ENCODE measurements at regions not wholly inside any gene's neighbourhood (a gene's known extent, or its start where the extent isn't known, plus 50 kb on each side); places are given as distances from the start of the nearest gene placed in this dataset.

DNA sequence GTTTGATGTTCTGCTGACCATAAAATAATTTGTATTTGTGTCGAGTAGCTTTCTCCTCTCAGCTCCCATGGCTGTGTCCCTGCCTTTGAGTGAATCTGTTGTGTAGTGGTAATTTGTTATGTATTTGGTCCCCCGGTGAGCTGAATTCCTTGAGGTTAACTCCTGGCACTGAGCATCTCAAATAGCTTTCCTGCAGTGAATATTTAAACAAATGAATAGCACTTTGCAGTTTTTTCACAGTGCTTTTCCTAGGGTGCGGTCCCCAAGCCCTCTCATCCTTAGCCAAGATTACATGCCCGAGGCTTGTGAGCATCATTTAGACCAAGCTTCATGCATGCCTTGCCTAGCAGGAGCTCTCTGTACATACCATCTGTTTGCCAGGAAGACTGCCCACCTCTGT, 74.2 kb downstream of the CLDN34 start:
- TF ChIP-seq POLR2A (IDR thresholded peaks at IDR 0.05) (no peak), CTCF (IDR thresholded peaks at IDR 0.05) (no peak)
- intact Hi-C loops (cut with DNase I; ENCODE audit: low total_unique reads): no loop called here
- H3K36me3 ChIP-seq: no peaks in the 10 kb centered on the region
- no peak for DNase-seq
- H3K27ac ChIP-seq: no peak overlapping the region
- no peaks in the 10 kb centered on the region for H3K27me3 ChIP-seq
- H3K4me1 ChIP-seq: no peaks in the 10 kb centered on the region
- no peaks in the 10 kb centered on the region for H3K9me3 ChIP-seq
- H3K4me3 ChIP-seq: no peak overlapping the region

DNA sequence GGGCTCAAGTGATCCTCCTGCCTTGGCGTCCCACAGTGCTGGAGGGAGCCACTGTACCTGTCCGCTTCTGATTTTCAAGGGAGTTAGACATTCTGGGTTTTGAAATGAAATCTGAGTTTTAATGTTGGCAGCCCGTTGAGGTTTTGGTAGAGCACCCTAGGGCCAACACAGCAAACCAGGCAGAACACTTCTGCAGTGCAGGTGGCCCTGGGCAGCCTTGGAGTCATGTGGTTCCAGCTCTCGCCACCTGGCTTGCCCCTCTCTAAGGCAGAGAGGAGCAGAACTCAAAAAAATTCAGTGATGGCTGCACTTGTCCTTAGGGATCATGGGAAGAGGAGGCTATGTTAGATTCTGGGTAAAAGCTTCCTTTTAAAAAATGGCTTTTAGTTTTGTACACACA, 74.9 kb downstream of the CLDN34 start:
- Histone ChIP-seq H3K9me3 (no peaks in the 10 kb centered on the region), H3K36me3 (no peaks in the 10 kb centered on the region), H3K4me3 (no peak overlapping the region), H3K27ac (no peak overlapping the region), H3K4me1 (no peaks in the 10 kb centered on the region), H3K27me3 (no peaks in the 10 kb centered on the region)
- no peak for TF ChIP-seq CTCF (IDR thresholded peaks at IDR 0.05)
- no peak for TF ChIP-seq POLR2A (IDR thresholded peaks at IDR 0.05)
- no peak for DNase-seq
- intact Hi-C loops (cut with DNase I; ENCODE audit: low total_unique reads): no loop called here

DNA sequence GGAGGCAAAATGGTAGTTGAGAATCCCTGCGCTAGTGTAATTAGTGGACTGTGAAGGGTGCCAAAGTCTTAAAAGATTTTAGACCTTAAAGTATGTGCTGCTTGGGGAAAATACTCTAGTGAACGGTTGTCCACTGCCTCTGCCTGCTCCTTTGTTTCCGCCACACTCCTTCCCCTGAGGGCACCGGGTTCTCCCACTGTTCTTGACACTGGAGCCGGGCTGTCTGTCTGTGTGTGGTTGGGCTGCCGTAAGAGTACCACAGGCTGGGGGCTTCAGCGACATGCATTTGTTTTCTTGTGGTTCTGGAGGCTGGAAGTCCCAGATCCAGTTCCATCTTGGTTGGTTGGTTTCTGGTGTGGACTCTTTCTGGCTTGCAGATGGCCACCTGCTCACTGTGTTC, 76.2 kb downstream of the CLDN34 start:
- no peak for DNase-seq
- Histone ChIP-seq H3K27ac (no peak overlapping the region), H3K9me3 (no peaks in the 10 kb centered on the region), H3K36me3 (no peaks in the 10 kb centered on the region), H3K4me1 (no peaks in the 10 kb centered on the region), H3K27me3 (no peaks in the 10 kb centered on the region), H3K4me3 (no peak overlapping the region)
- TF ChIP-seq CTCF (IDR thresholded peaks at IDR 0.05) (no peak), POLR2A (IDR thresholded peaks at IDR 0.05) (no peak)
- intact Hi-C loops (cut with DNase I; ENCODE audit: low total_unique reads): no loop called here

GRCh38 chrX:10044021-10044420, 76.9 kb downstream of the CLDN34 start:
- no peaks in the 10 kb centered on the region for H3K27me3 ChIP-seq
- TF ChIP-seq CTCF (IDR thresholded peaks at IDR 0.05) (no peak), POLR2A (IDR thresholded peaks at IDR 0.05) (no peak)
- intact Hi-C loops (cut with DNase I; ENCODE audit: low total_unique reads): no loop called here
- H3K27ac ChIP-seq: no peak overlapping the region
- no peaks in the 10 kb centered on the region for H3K9me3 ChIP-seq
- H3K4me3 ChIP-seq: no peak overlapping the region
- H3K4me1 ChIP-seq: no peaks in the 10 kb centered on the region
- no peak for DNase-seq
- no peaks in the 10 kb centered on the region for H3K36me3 ChIP-seq

GRCh38 chrX:10045327-10046000, 78.3 kb downstream of the CLDN34 start:
- DNase-seq: no peak
- intact Hi-C loops (cut with DNase I; ENCODE audit: low total_unique reads): no loop called here
- Histone ChIP-seq H3K4me3 (no peak overlapping the region), H3K27ac (no peak overlapping the region), H3K4me1 (no peaks in the 10 kb centered on the region), H3K36me3 (no peaks in the 10 kb centered on the region), H3K9me3 (no peaks in the 10 kb centered on the region), H3K27me3 (no peaks in the 10 kb centered on the region)
- TF ChIP-seq POLR2A (IDR thresholded peaks at IDR 0.05) (no peak), CTCF (IDR thresholded peaks at IDR 0.05) (no peak)

All from uterus (tissue), 3 donors.